H1 (cell line): ENCODE measurements at regions not wholly inside any gene's neighbourhood (a gene's known extent, or its start where the extent isn't known, plus 50 kb on each side); places are given as distances from the start of the nearest gene placed in this dataset.

ENCODE experiments used
- CTCF ChIA-PET: fragments of 300-600 bp; sonication (Branson Sonifier 250); formaldehyde crosslinking; loops from one replicate; lab custom pipeline; 2021; ENCODE audit not compliant: partially characterized antibody; lab: Charles Lee
- POLR2A ChIA-PET: fragments of 300-600 bp; sonication (Branson Sonifier 250); formaldehyde crosslinking; loops from one replicate; lab custom pipeline; 2021; ENCODE audit warnings: inconsistent platforms; ENCODE audit not compliant: partially characterized antibody; lab: Charles Lee
- DNase-seq, 2 experiments: peaks; one replicate each; pipeline versions ENCODE4 v3.0.0 to v3.0.0-alpha.2; 2010 to 2022; ENCODE audit warnings: low spot score in 2 of 2, low read depth in 1 of 2, mixed read lengths in 1 of 2
- FAIRE-seq: peaks from 2 replicates; lab custom pipeline; 2011; peaks lifted over from hg19 to GRCh38; lab: Jason Lieb, UNC
- H2AFZ ChIP-seq: 2 replicates; pipeline ENCODE4 v1.8.1; 2012; ENCODE audit warnings: low read length, inconsistent platforms
- H2AK5ac ChIP-seq: 2 replicates; pipeline ENCODE4 v1.6.1; 2013; ENCODE audit warnings: low read depth, low read length
- H2BK120ac ChIP-seq: replicated peaks from 2 replicates; pipeline ENCODE3; 2013; ENCODE audit warnings: low read depth, low read length, inconsistent platforms
- H2BK12ac ChIP-seq: 2 replicates; pipeline ENCODE4 v1.6.1; 2013; ENCODE audit warnings: low read depth, low read length
- H2BK15ac ChIP-seq: 2 replicates; pipeline ENCODE4 v1.6.1; 2013; ENCODE audit warnings: low read length
- H2BK20ac ChIP-seq: 2 replicates; pipeline ENCODE4 v1.6.1; 2013; ENCODE audit warnings: low read length
- H2BK5ac ChIP-seq: 2 replicates; pipeline ENCODE4 v1.6.1; 2013; ENCODE audit warnings: low read depth, low read length
- H3K14ac ChIP-seq: 2 replicates; pipeline ENCODE4 v1.6.1; 2013; ENCODE audit warnings: inconsistent platforms; ENCODE audit not compliant: insufficient read length
- H3K18ac ChIP-seq: 2 replicates; pipeline ENCODE4 v1.6.1; 2013; ENCODE audit warnings: low read length; ENCODE audit errors: extremely low read depth
- H3K23ac ChIP-seq: 2 replicates; pipeline ENCODE4 v1.6.1; 2013; ENCODE audit warnings: inconsistent platforms; ENCODE audit not compliant: insufficient read length
- H3K23me2 ChIP-seq: 2 replicates; pipeline ENCODE4 v1.6.1; 2013; ENCODE audit warnings: low read depth, low read length
- H3K27ac ChIP-seq: 2 replicates; pipeline ENCODE4 v1.6.1; 2011; ENCODE audit warnings: low read depth, low read length, inconsistent platforms
- H3K27me3 ChIP-seq, 4 experiments: replicated peaks in 1 of 4; 1 replicate in 1 of 4; 2 replicates in 3 of 4; pipeline versions ENCODE4 v1.6.1 to v1.8.1; 2011 to 2013; ENCODE audit warnings: low read length in 3 of 4, mild to moderate bottlenecking in 3 of 4, inconsistent platforms in 2 of 4, mixed read lengths in 2 of 4, moderate library complexity in 1 of 4; ENCODE audit not compliant: control insufficient read depth in 3 of 4, insufficient read depth in 3 of 4; ENCODE audit errors: extremely low read depth in 1 of 4
- H3K36me3 ChIP-seq, 4 experiments: 2 replicates each; pipeline versions ENCODE4 v1.6.1 to v1.8.1; 2011 to 2013; ENCODE audit warnings: mild to moderate bottlenecking in 4 of 4, low read length in 3 of 4, moderate library complexity in 2 of 4, control low read depth in 1 of 4, inconsistent platforms in 1 of 4; ENCODE audit not compliant: insufficient read depth in 4 of 4, control insufficient read depth in 2 of 4
- H3K4ac ChIP-seq: replicated peaks from 2 replicates; pipeline ENCODE3; 2013; ENCODE audit warnings: low read length, low read depth, mixed read lengths, inconsistent platforms; ENCODE audit not compliant: insufficient read length
- H3K4me1 ChIP-seq, 4 experiments: replicated peaks in 1 of 4; 1 replicate in 1 of 4; 2 replicates in 3 of 4; pipeline versions ENCODE4 v1.6.1 to v1.8.1; 2011 to 2013; ENCODE audit warnings: low read length in 3 of 4, inconsistent platforms in 2 of 4, mixed read lengths in 1 of 4; ENCODE audit not compliant: insufficient read depth in 4 of 4, control insufficient read depth in 3 of 4
- H3K4me2 ChIP-seq, 2 experiments: 2 replicates each; pipeline versions ENCODE4 v1.6.1 to v1.8.1; 2011 to 2013; ENCODE audit warnings: low read depth in 2 of 2, low read length in 2 of 2, control low read depth in 1 of 2, inconsistent platforms in 1 of 2, mild to moderate bottlenecking in 1 of 2; ENCODE audit not compliant: insufficient read depth in 1 of 2
- H3K4me3 ChIP-seq, 4 experiments: fragments of 200-600, 300-600 bp in 1 of 4; sonication (generic), shearing (Covaris generic), sonication (Bioruptor Twin) in 1 of 4; 2 replicates each; pipeline versions ENCODE4 v1.5.1 to v1.8.1; 2011 to 2016; ENCODE audit warnings: low read length in 4 of 4, low read depth in 3 of 4, control low read depth in 2 of 4, inconsistent platforms in 2 of 4, mild to moderate bottlenecking in 2 of 4, mixed read lengths in 1 of 4, moderate library complexity in 1 of 4; ENCODE audit not compliant: insufficient read depth in 2 of 4; ENCODE audit errors: extremely low read depth in 1 of 4
- H3K56ac ChIP-seq: replicated peaks from 2 replicates; pipeline ENCODE3; 2013; ENCODE audit warnings: low read depth, mild to moderate bottlenecking, mixed read lengths, low read length, inconsistent platforms; ENCODE audit not compliant: insufficient read length
- H3K79me1 ChIP-seq: 2 replicates; pipeline ENCODE4 v1.6.1; 2013; ENCODE audit warnings: low read depth, low read length, control low read depth
- H3K79me2 ChIP-seq, 2 experiments: 2 replicates each; pipeline versions ENCODE4 v1.6.1 to v1.8.1; 2012 to 2013; ENCODE audit warnings: low read length in 2 of 2, mild to moderate bottlenecking in 2 of 2, inconsistent platforms in 1 of 2; ENCODE audit not compliant: insufficient read depth in 2 of 2, control insufficient read depth in 1 of 2
- H3K9ac ChIP-seq, 4 experiments: replicated peaks in 1 of 4; 1 replicate in 1 of 4; 2 replicates in 3 of 4; pipeline versions ENCODE4 v1.6.1 to v1.8.1; 2011 to 2013; ENCODE audit warnings: low read depth in 3 of 4, low read length in 3 of 4, control low read depth in 2 of 4, mild to moderate bottlenecking in 2 of 4, moderate library complexity in 2 of 4, inconsistent platforms in 1 of 4; ENCODE audit errors: extremely low read depth in 1 of 4
- H3K9me3 ChIP-seq, 2 experiments: 2 replicates each; pipeline versions ENCODE4 v1.6.1 to v1.8.1; 2012 to 2013; ENCODE audit warnings: mild to moderate bottlenecking in 2 of 2, moderate library complexity in 2 of 2, control low read depth in 1 of 2, inconsistent platforms in 1 of 2, low read depth in 1 of 2, low read length in 1 of 2, mixed read lengths in 1 of 2; ENCODE audit not compliant: insufficient read depth in 2 of 2
- H4K20me1 ChIP-seq, 2 experiments: replicated peaks in 1 of 2; 2 replicates each; pipeline versions ENCODE3 to v1.8.1; 2011 to 2013; ENCODE audit warnings: inconsistent platforms in 2 of 2, low read length in 2 of 2, mild to moderate bottlenecking in 1 of 2; ENCODE audit not compliant: insufficient read depth in 2 of 2, control insufficient read depth in 1 of 2
- H4K5ac ChIP-seq: 2 replicates; pipeline ENCODE4 v1.6.1; 2013; ENCODE audit warnings: low read length, low read depth, mixed read lengths, inconsistent platforms; ENCODE audit not compliant: insufficient read length
- H4K8ac ChIP-seq: 2 replicates; pipeline ENCODE4 v1.8.0; 2013; ENCODE audit warnings: mild to moderate bottlenecking, moderate library complexity, low read length, inconsistent platforms; ENCODE audit not compliant: insufficient read depth; ENCODE audit errors: extremely low read depth
- H4K91ac ChIP-seq: replicated peaks from 2 replicates; pipeline ENCODE3; 2013; ENCODE audit warnings: low read length, mixed read lengths, inconsistent platforms; ENCODE audit not compliant: insufficient read length
- CBX5 ChIP-seq: fragments of 300-800, 300-1000 bp; sonication (generic); IDR thresholded peaks from 2 replicates; pipeline ENCODE4 v1.7.1; 2016; ENCODE audit warnings: antibody characterized with exemption, low read length, low read depth
- CTBP2 ChIP-seq: IDR thresholded peaks from 2 replicates; pipeline ENCODE4 v1.7.0; 2011; ENCODE audit warnings: borderline replicate concordance, mild to moderate bottlenecking, moderate library complexity, mixed read lengths, low read length; ENCODE audit not compliant: insufficient read depth, insufficient read length
- CTCF ChIP-seq, 3 experiments: IDR thresholded peaks; 1 replicate in 2 of 3; 2 replicates in 1 of 3; pipeline versions ENCODE4 v1.5.1 to v1.6.1; 2011; ENCODE audit warnings: low read length in 3 of 3, mild to moderate bottlenecking in 3 of 3, inconsistent platforms in 2 of 3, low read depth in 1 of 3, moderate library complexity in 1 of 3; ENCODE audit not compliant: insufficient read depth in 1 of 3; ENCODE audit errors: control extremely low read depth in 1 of 3
- POLR2AphosphoS5 ChIP-seq: IDR thresholded peaks from 2 replicates; pipeline ENCODE4 v1.6.1; 2011; ENCODE audit warnings: low read depth, low read length
- RAD21 ChIP-seq, 2 experiments: IDR thresholded peaks in 1 of 2; conservative IDR thresholded peaks in 1 of 2; 2 replicates each; pipeline ENCODE4 v1.6.1; 2011; ENCODE audit warnings: low read depth in 2 of 2, low read length in 2 of 2, improper control_type of control experiment in 1 of 2, inconsistent platforms in 1 of 2, mild to moderate bottlenecking in 1 of 2, moderate library complexity in 1 of 2
- TAF1 ChIP-seq: IDR thresholded peaks from 2 replicates; pipeline ENCODE4 v1.6.1; 2011; ENCODE audit warnings: mild to moderate bottlenecking, low read depth, low read length
- TCF12 ChIP-seq: IDR thresholded peaks from 2 replicates; pipeline ENCODE4 v1.6.1; 2011; ENCODE audit warnings: low read depth, mild to moderate bottlenecking, low read length
- WGBS, 2 experiments: shearing (Covaris generic) in 1 of 2; methylation state at CpG; one replicate each; pipeline versions ENCODE4 v1.1.6 to v1.1.7; 2013 to 2015; ENCODE audit warnings: low lambda C conversion rate in 2 of 2, mixed read lengths in 2 of 2, inconsistent platforms in 1 of 2, low coverage in 1 of 2, missing lambda C conversion rate in 1 of 2; ENCODE audit not compliant: insufficient replicate concordance in 2 of 2, insufficient coverage in 1 of 2, insufficient read length in 1 of 2; ENCODE audit errors: extremely low coverage in 1 of 2, missing lambda C conversion rate in 1 of 2; 5-methylcytosine and 5-hydroxymethylcytosine counted together

- Histone ChIP-seq H2BK15ac (no peak overlapping the region), H3K23me2 (no peaks in the 10 kb centered on the region; the same call in 1 of the 2 replicates), H2AFZ (no peak overlapping the region), H2BK5ac (no peak overlapping the region; the same call in 1 of the 2 replicates), H3K14ac (no peak overlapping the region), H3K79me2 (no peaks in the 10 kb centered on the region), H4K20me1 (peaks cover 0 to 3% of the 10 kb centered on the region in 2 experiments), H3K56ac (no peak overlapping the region), H3K36me3 (no peaks in the 10 kb centered on the region), H4K5ac (no peak overlapping the region), H4K8ac (no peak overlapping the region), H4K91ac (no peak overlapping the region), H3K4me1 (peaks cover 18 to 58% (median 43%) of the 10 kb centered on the region in 4 experiments), H3K4me2 (no peak overlapping the region), H2BK20ac (no peak overlapping the region), H3K4ac (no peak overlapping the region), H3K18ac (no peak overlapping the region), H3K27ac (no peak overlapping the region), H3K79me1 (no peaks in the 10 kb centered on the region), H3K4me3 (no peak overlapping the region), H2AK5ac (no peak overlapping the region), H3K23ac (no peak overlapping the region), H3K9ac (no peak overlapping the region), H3K9me3 (no peaks in the 10 kb centered on the region), H2BK12ac (no peak overlapping the region), H2BK120ac (no peak overlapping the region), H3K27me3 (peaks cover 2 to 55% (median 39%) of the 10 kb centered on the region in 4 experiments)
- TF ChIP-seq RAD21 (IDR thresholded peaks at IDR 0.05 in 1 of 2, conservative IDR thresholded peaks at IDR 0.05 in 1 of 2; ENCODE audit: low read depth in 2 of 2, low read length in 2 of 2) (0 out of 4 replicates have a peak, but pooled peaks of 1 of the 2 experiments have one; percentile 5), CBX5 (no peak), POLR2AphosphoS5 (peak; percentile 56; the same call in 1 of the 2 replicates), TAF1 (no peak), CTBP2 (no peak), CTCF (IDR thresholded peaks at IDR 0.05; ENCODE audit: control extremely low read depth in 1 of 3, insufficient read depth in 1 of 3, low read depth in 1 of 3, low read length in 3 of 3) (peak in 2 of 3 experiments; percentile 5 to 12; a peak in 2 of 4 replicates), TCF12 (0 out of 2 replicates have a peak, but pooled peaks have one; percentile 36)
- FAIRE-seq = no peak
- CTCF ChIA-PET = interaction anchor here (0.6 to 4.7 kb wide), 19 partner anchors 9 to 455 kb away, joined by 3 to 22 read pairs (median 4); no protein-coding TSS in a partner anchor
- POLR2A ChIA-PET = interaction anchor here (1.1 to 2.2 kb wide), 2 partner anchors 10 to 170 kb away, joined by 3 to 6 read pairs; no protein-coding TSS in a partner anchor
- no peak for DNase-seq
- 79% methylated on average over 10 of the region's 10 CpGs; no CpG with 5 or more reads in 1 of the 2 experiments for WGBS, 2 experiments
Measured at GRCh38 chr11:119793335-119793984, 64.5 kb upstream of the NECTIN1 start.
